ENCODE measurements at regions not wholly inside any gene's neighbourhood (a gene's known extent, or its start where the extent isn't known, plus 50 kb on each side); places are given as distances from the start of the nearest gene placed in this dataset.

GRCh38 chr11:70675697-70676374 lies 277.5 kb downstream of the CTTN start:
- no peak for DNase-seq (ENCODE audit: low read depth)

- DNase-seq (ENCODE audit: low read depth), result no peak
Observed at GRCh38 chr11:70677232-70677916, 279.0 kb downstream of the CTTN start.

- no peak for DNase-seq (ENCODE audit: low read depth)
Observed at GRCh38 chr11:70678931-70679900, 280.9 kb downstream of the CTTN start.

GRCh38 chr11:70680781-70681281 lies 282.5 kb downstream of the CTTN start:
- no peak for DNase-seq (ENCODE audit: low read depth)

GRCh38 chr11:70682056-70682455 lies 283.7 kb downstream of the CTTN start:
- DNase-seq (ENCODE audit: low read depth), result no peak

- DNase-seq (ENCODE audit: low read depth), result no peak
Observed at GRCh38 chr11:70682760-70683159, 284.4 kb downstream of the CTTN start.

GRCh38 chr11:70687716-70688115 lies 289.4 kb downstream of the CTTN start:
- no peak for DNase-seq (ENCODE audit: low read depth)

GRCh38 chr11:70688142-70688541 lies 289.8 kb downstream of the CTTN start:
- no peak for DNase-seq (ENCODE audit: low read depth)

GRCh38 chr11:70689764-70690163 lies 291.4 kb downstream of the CTTN start:
- DNase-seq (ENCODE audit: low read depth), result no peak

GRCh38 chr11:70692131-70692530 lies 293.8 kb downstream of the CTTN start:
- DNase-seq (ENCODE audit: low read depth), result no peak

GRCh38 chr11:70694371-70694770 lies 296.0 kb downstream of the CTTN start:
- no peak for DNase-seq (ENCODE audit: low read depth)

GRCh38 chr11:70695086-70695960 lies 297.0 kb downstream of the CTTN start:
- DNase-seq (ENCODE audit: low read depth), result no peak

GRCh38 chr11:70696076-70696475 lies 297.7 kb downstream of the CTTN start:
- DNase-seq (ENCODE audit: low read depth), result no peak

GRCh38 chr11:70696564-70696963 lies 298.2 kb downstream of the CTTN start:
- no peak for DNase-seq (ENCODE audit: low read depth)

- no peak for DNase-seq (ENCODE audit: low read depth)
Observed at GRCh38 chr11:70697701-70698100, 299.4 kb downstream of the CTTN start.

GRCh38 chr11:70698871-70699270 lies 300.5 kb downstream of the CTTN start:
- DNase-seq (ENCODE audit: low read depth), result no peak

GRCh38 chr11:70699294-70700221 lies 301.2 kb downstream of the CTTN start:
- no peak for DNase-seq (ENCODE audit: low read depth)

- no peak for DNase-seq (ENCODE audit: low read depth)
Observed at GRCh38 chr11:70700453-70700852, 302.1 kb downstream of the CTTN start.

GRCh38 chr11:70700871-70701270 lies 302.5 kb downstream of the CTTN start:
- no peak for DNase-seq (ENCODE audit: low read depth)

GRCh38 chr11:70702040-70702648 lies 303.8 kb downstream of the CTTN start:
- no peak for DNase-seq (ENCODE audit: low read depth)
